A549 (cell line): ENCODE measurements at regions not wholly inside any gene's neighbourhood (a gene's known extent, or its start where the extent isn't known, plus 50 kb on each side); places are given as distances from the start of the nearest gene placed in this dataset.

Experiments
- ATAC-seq, 2 experiments: fragments of 200-7000 bp in 1 of 2; fragments of >200 bp in 1 of 2; cut with Nextera tagmentation in 1 of 2; cut with Tn5 transposase in 1 of 2; 3 replicates each; pipeline versions ENCODE4 v1.8.0 to v1.9.1; 2018 to 2020; ENCODE audit warnings: mild to moderate bottlenecking in 1 of 2, moderate library complexity in 1 of 2
- CTCF ChIA-PET: fragments of 300-600 bp; sonication (Branson Sonifier 250); formaldehyde crosslinking; extraction: SDS; loops from one replicate; lab custom pipeline; 2021; ENCODE audit warnings: antibody characterized with exemption, inconsistent platforms; lab: Yijun Ruan, JAX
- POLR2A ChIA-PET: fragments of 350-600 bp; formaldehyde crosslinking; extraction: SDS; loops from one replicate; lab custom pipeline; 2021; ENCODE audit warnings: antibody characterized with exemption, inconsistent platforms; lab: Yijun Ruan, JAX
- DNase-seq, 2 experiments: peaks; one replicate each; pipeline versions ENCODE4 v3.0.0 to v3.0.0-alpha.2; 2011 to 2016; ENCODE audit warnings: low read depth in 1 of 2, low spot score in 1 of 2
- FAIRE-seq: peaks from 2 replicates; lab custom pipeline; 2011; peaks lifted over from hg19 to GRCh38; lab: Jason Lieb, UNC
- H3K27ac ChIP-seq, 2 experiments: fragments of >200 bp; sonication (Bioruptor Twin); formaldehyde crosslinking; 3 replicates each; pipeline ENCODE4 v1.5.1; 2016 to 2017
- H3K4me1 ChIP-seq: fragments of >200 bp; sonication (Bioruptor Twin); formaldehyde crosslinking; 3 replicates; pipeline ENCODE4 v1.6.1; 2016
- H3K4me2 ChIP-seq: fragments of >200 bp; sonication (Bioruptor Twin); formaldehyde crosslinking; 3 replicates; pipeline ENCODE4 v1.6.1; 2016
- H3K4me3 ChIP-seq: fragments of >200 bp; sonication (Bioruptor Twin); formaldehyde crosslinking; 3 replicates; pipeline ENCODE4 v1.5.1; 2016
- H3K9me3 ChIP-seq: fragments of >200 bp; sonication (Bioruptor Twin); formaldehyde crosslinking; 3 replicates; pipeline ENCODE4 v1.6.1; 2016
- ATOH8 ChIP-seq: fragments of 250-450 bp; sonication (Bioruptor Pico); IDR thresholded peaks from 2 replicates; pipeline ENCODE4 v1.5.0; 2020; ENCODE audit warnings: low read depth, mild to moderate bottlenecking, moderate library complexity
- BCL3 ChIP-seq: fragments of >200 bp; sonication (Bioruptor Twin); formaldehyde crosslinking; IDR thresholded peaks from 3 replicates; pipeline ENCODE4 v1.6.1; 2016
- CEBPB ChIP-seq, 2 experiments: fragments of >200 bp in 1 of 2; sonication (Bioruptor Twin) in 1 of 2; formaldehyde crosslinking in 1 of 2; IDR thresholded peaks; 2 replicates each; pipeline ENCODE4 v1.6.1; 2012 to 2016
- CHD2 ChIP-seq: fragments of 150-350 bp; IDR thresholded peaks from 2 replicates; pipeline ENCODE4 v1.6.1; 2014; ENCODE audit warnings: low read length; ENCODE audit not compliant: partially characterized antibody
- EHMT2 ChIP-seq: fragments of 200-600 bp; sonication (generic); IDR thresholded peaks from 2 replicates; pipeline ENCODE4 v1.6.1; 2016; ENCODE audit warnings: antibody characterized with exemption, low read depth, mild to moderate bottlenecking, moderate library complexity
- EP300 ChIP-seq, 2 experiments: fragments of >200 bp; sonication (Bioruptor Twin); formaldehyde crosslinking; IDR thresholded peaks; 2 replicates in 1 of 2; 3 replicates in 1 of 2; pipeline ENCODE4 v1.6.1; 2016 to 2017
- HEYL ChIP-seq: fragments of 250-450 bp; sonication (Bioruptor Pico); IDR thresholded peaks from 2 replicates; pipeline ENCODE4 v1.8.0; 2021; ENCODE audit warnings: mild to moderate bottlenecking, moderate library complexity
- HOXB5 ChIP-seq: fragments of 250-450 bp; sonication (Bioruptor Pico); IDR thresholded peaks from 2 replicates; pipeline ENCODE4 v1.5.0; 2020; ENCODE audit warnings: mild to moderate bottlenecking, moderate library complexity
- JUNB ChIP-seq: fragments of >200 bp; sonication (Bioruptor Twin); formaldehyde crosslinking; IDR thresholded peaks from 2 replicates; pipeline ENCODE4 v1.6.1; 2016
- KDM5A ChIP-seq: fragments of 200-600 bp; sonication (generic); IDR thresholded peaks from 2 replicates; pipeline ENCODE4 v1.6.1; 2016; ENCODE audit warnings: antibody characterized with exemption, mild to moderate bottlenecking
- NFE2L2 ChIP-seq: fragments of 150-350 bp; conservative IDR thresholded peaks from 2 replicates; pipeline ENCODE4 v1.6.1; 2014; ENCODE audit warnings: low read length
- NPAS2 ChIP-seq: fragments of 250-450 bp; sonication (Bioruptor Pico); IDR thresholded peaks from 2 replicates; pipeline ENCODE4 v1.8.0; 2022; ENCODE audit warnings: mild to moderate bottlenecking, moderate library complexity, borderline replicate concordance
- RARB ChIP-seq: fragments of 250-450 bp; sonication (Bioruptor Pico); IDR thresholded peaks from 2 replicates; pipeline ENCODE4 v1.8.0; 2021; ENCODE audit warnings: mild to moderate bottlenecking, moderate library complexity
- REST ChIP-seq: fragments of 200-600 bp; sonication (generic); IDR thresholded peaks from 2 replicates; pipeline ENCODE4 v1.6.1; 2016; ENCODE audit warnings: antibody characterized with exemption, mild to moderate bottlenecking, moderate library complexity
- RNF2 ChIP-seq: fragments of 200-600 bp; sonication (generic); IDR thresholded peaks from 2 replicates; pipeline ENCODE4 v1.6.1; 2016; ENCODE audit warnings: low read depth, mild to moderate bottlenecking, antibody characterized with exemption, moderate library complexity, borderline replicate concordance
- SMC3 ChIP-seq: fragments of >200 bp; sonication (Bioruptor Twin); formaldehyde crosslinking; IDR thresholded peaks from 3 replicates; pipeline ENCODE4 v1.6.1; 2018; ENCODE audit warnings: inconsistent platforms
- SREBF2 ChIP-seq: fragments of 450-650 bp; IDR thresholded peaks from 2 replicates; pipeline ENCODE4 v1.6.1; 2014; ENCODE audit warnings: mild to moderate bottlenecking, moderate library complexity
- TFCP2L1 ChIP-seq: fragments of 250-450 bp; sonication (Bioruptor Pico); IDR thresholded peaks from 2 replicates; pipeline ENCODE4 v1.5.0; 2021; ENCODE audit warnings: mild to moderate bottlenecking
- USF2 ChIP-seq: fragments of 450-650 bp; IDR thresholded peaks from 2 replicates; pipeline ENCODE4 v1.6.1; 2014; ENCODE audit warnings: antibody characterized with exemption
- ZC3H11A ChIP-seq: fragments of 450-650 bp; IDR thresholded peaks from 2 replicates; pipeline ENCODE4 v1.6.1; 2014; ENCODE audit warnings: antibody characterized with exemption, mild to moderate bottlenecking
- ZNF302 ChIP-seq: fragments of 250-450 bp; sonication (Bioruptor Pico); IDR thresholded peaks from 2 replicates; pipeline ENCODE4 v1.9.0; 2021; ENCODE audit warnings: inconsistent platforms, mild to moderate bottlenecking, moderate library complexity
- whole genome bisulfite sequencing: methylation state at CpG from one replicate; pipeline ENCODE4 v1.1.6; 2017; ENCODE audit errors: missing lambda C conversion rate; 5-methylcytosine and 5-hydroxymethylcytosine counted together

GRCh38 chr10:47143473-47143872, 156.5 kb upstream of the GDF10 start:
- POLR2A ChIA-PET: no interaction called here
- FAIRE-seq: no peak

GRCh38 chr10:47144525-47144924, 155.5 kb upstream of the GDF10 start:
- ChIA-PET POLR2A (no interaction called here), CTCF (no interaction called here)
- DNase-seq: no peak
- no peak; a peak in 1 of 6 replicates for ATAC-seq
- Histone ChIP-seq H3K27ac (no peak overlapping the region), H3K4me3 (no peak overlapping the region), H3K9me3 (no peaks in the 10 kb centered on the region), H3K4me1 (no peaks in the 10 kb centered on the region), H3K4me2 (no peak overlapping the region)
- WGBS: 68% methylated on average over 3 of the region's 3 CpGs
- no peak for TF ChIP-seq RNF2
- no peak for TF ChIP-seq CEBPB (IDR thresholded peaks at IDR 0.05)
- no peak for TF ChIP-seq SREBF2
- TF ChIP-seq TFCP2L1 (CRISPR knock-in tag): no peak
- TF ChIP-seq REST: no peak
- TF ChIP-seq, all 56 proteins: peak for 0
- no peak for FAIRE-seq

More at GRCh38 chr10:47143473-47143872, 156.5 kb upstream of the GDF10 start:
- CTCF ChIA-PET: interaction anchor here (0.9 kb wide), 1 partner anchor 22 kb away, joined by 3 read pairs; no protein-coding TSS in a partner anchor
- 43% methylated on average over 1 of the region's 1 CpG for WGBS
- TF ChIP-seq EP300 (IDR thresholded peaks at IDR 0.05) (no peak), HOXB5 (CRISPR knock-in tag) (no peak)
- Histone ChIP-seq H3K4me2 (no peak overlapping the region), H3K4me1 (no peaks in the 10 kb centered on the region), H3K4me3 (no peak overlapping the region), H3K9me3 (no peaks in the 10 kb centered on the region), H3K27ac (no peak overlapping the region)
- ATAC-seq (no peak), DNase-seq (no peak)

- TF ChIP-seq KDM5A (no peak), HEYL (CRISPR knock-in tag) (no peak), RARB (no peak), ZC3H11A (no peak), USF2 (no peak), ZNF302 (CRISPR knock-in tag) (no peak)
- ChIA-PET POLR2A (no interaction called here), CTCF (no interaction called here)
- ATAC-seq (no peak), DNase-seq (no peak), FAIRE-seq (no peak)
- 52% methylated on average over 5 of the region's 5 CpGs for WGBS
- H3K4me3 ChIP-seq: no peak overlapping the region
- no peak overlapping the region for H3K27ac ChIP-seq
- H3K4me2 ChIP-seq: no peak overlapping the region
- H3K9me3 ChIP-seq: no peaks in the 10 kb centered on the region
- H3K4me1 ChIP-seq: no peaks in the 10 kb centered on the region
These were observed 154.6 kb upstream of the GDF10 start for GRCh38 chr10:47145290-47145934.

- ChIA-PET CTCF (no interaction called here), POLR2A (no interaction called here)
- WGBS: 39% methylated on average over 3 of the region's 3 CpGs
- H3K4me1 ChIP-seq: no peaks in the 10 kb centered on the region
- DNase-seq: no peak
- H3K4me2 ChIP-seq: no peak overlapping the region
- no peak overlapping the region for H3K27ac ChIP-seq
- FAIRE-seq: no peak
- ATAC-seq: no peak
- no peaks in the 10 kb centered on the region for H3K9me3 ChIP-seq
- no peak overlapping the region for H3K4me3 ChIP-seq
- TF ChIP-seq NFE2L2 (no peak), ATOH8 (CRISPR knock-in tag) (no peak), BCL3 (no peak), SREBF2 (no peak), EHMT2 (no peak), NPAS2 (CRISPR knock-in tag) (no peak), HEYL (CRISPR knock-in tag) (no peak), SMC3 (no peak), USF2 (no peak), CEBPB (IDR thresholded peaks at IDR 0.05) (no peak), CHD2 (no peak), JUNB (no peak)
These were observed 153.4 kb upstream of the GDF10 start for GRCh38 chr10:47146572-47146971.
